Head of caudate nucleus (tissue), 42 donors: ENCODE measurements at regions not wholly inside any gene's neighbourhood (a gene's known extent, or its start where the extent isn't known, plus 50 kb on each side); places are given as distances from the start of the nearest gene placed in this dataset.
A peak's percentile ranks its signal among the peaks of the same experiment; 100 is the strongest.
"Not testable (repeated sequence)": the region's sequence is repeated elsewhere in the genome, so short reads cannot be mapped to it uniquely, and the experiment has no call there.

Experiments used
- DNase-seq, 42 donors: peaks; one replicate each; pipeline versions ENCODE4 v3.0.0 to v3.0.0-alpha.2; 2020 to 2021; ENCODE audit warnings: mixed read lengths in 7 of 42
- intact Hi-C: fragments of 100-400 bp; cut with DNase I; formaldehyde crosslinking; loops from one replicate; pipeline ENCODE4 v1.15.0; 2022

DNA sequence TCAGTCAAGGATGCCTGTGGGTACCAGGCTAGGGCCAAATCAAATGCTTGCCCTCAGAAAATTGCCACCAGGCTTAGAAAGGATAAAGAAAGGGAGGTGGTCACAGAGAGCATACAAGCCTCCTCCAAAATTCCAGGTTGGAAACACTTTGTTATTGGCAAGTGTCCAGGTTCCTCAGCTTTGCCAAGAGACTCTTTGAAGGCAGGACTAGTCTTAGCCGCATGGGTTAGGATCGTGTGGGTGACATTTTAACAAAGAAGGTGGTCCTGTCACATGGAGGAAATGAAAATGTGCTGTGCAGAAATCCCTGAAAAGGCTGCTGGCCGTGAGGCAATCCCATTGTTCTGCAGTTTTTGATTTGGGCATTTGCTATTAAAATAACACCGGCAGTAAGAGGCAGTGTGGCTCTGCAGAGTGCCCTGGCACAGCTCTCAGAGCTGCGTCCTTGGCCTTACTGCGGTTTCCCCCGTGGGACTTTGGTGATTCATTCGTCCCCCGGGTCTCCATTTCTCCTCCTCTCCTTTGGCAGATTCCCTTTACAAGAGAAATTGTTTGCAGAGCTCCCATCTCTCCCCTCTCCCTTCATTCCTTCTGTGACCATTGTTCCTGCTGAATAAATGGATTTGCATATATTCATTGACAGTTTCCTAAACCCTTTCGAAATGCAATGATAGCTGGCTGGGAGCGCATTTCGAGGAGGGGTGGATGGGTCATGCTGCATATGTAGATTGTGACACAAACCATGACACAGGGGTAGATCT lies 187.3 kb downstream of the VAPA start:
- DNase-seq: peak in 11 of 42 donors; percentile 11 to 69 (median 26)
- intact Hi-C loops: no loop called here

GRCh38 chr18:10101729-10102128 lies 187.9 kb downstream of the VAPA start:
- DNase-seq: no peak
- intact Hi-C loops: no loop called here

DNA sequence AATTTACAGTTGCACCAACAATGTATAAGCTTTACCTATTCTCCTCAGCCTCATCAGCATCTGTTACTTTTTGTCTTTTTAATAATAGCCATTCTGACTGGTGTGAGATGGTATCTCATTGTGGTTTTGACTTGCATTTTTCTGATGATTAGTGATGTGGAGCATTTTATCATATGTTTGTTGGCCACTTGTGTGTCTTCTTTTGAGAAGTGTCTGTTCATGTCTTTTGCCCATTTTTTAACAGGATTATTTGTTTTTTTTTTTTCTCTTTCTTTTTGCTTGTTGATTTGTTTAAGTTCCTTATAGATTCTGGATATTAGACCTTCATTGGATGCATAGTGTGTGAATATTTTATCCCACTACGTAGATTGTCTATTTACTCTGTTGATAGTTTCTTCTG lies 191.3 kb downstream of the VAPA start:
- DNase-seq, intact Hi-C loops: not testable (repeated sequence)

GRCh38 chr18:10111191-10111590 lies 197.4 kb downstream of the VAPA start:
- intact Hi-C loops: no loop called here
- DNase-seq: no peak

DNA sequence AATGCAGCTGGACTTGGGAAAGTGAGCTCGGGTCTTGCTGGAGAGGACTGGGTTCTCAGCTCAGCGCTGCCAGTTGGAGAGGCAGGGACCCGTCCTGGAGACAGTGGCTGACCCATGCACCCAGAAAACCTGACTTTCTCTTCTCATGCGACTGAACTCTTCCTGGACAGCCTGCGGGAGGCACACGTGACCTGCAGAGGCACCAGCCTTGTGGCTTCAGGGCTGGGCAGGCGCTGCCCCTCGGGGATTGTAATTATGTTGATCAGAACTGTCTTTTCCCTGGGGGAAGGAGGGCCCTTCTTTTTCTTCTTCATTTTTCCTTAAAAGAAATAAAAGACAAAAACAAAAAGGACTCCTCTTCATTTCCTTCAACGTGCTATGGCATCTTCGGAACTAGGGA lies 198.1 kb downstream of the VAPA start:
- DNase-seq: no peak
- intact Hi-C loops: no loop called here

GRCh38 chr18:10113121-10114022 lies 199.6 kb downstream of the VAPA start:
- no peak for DNase-seq

DNA sequence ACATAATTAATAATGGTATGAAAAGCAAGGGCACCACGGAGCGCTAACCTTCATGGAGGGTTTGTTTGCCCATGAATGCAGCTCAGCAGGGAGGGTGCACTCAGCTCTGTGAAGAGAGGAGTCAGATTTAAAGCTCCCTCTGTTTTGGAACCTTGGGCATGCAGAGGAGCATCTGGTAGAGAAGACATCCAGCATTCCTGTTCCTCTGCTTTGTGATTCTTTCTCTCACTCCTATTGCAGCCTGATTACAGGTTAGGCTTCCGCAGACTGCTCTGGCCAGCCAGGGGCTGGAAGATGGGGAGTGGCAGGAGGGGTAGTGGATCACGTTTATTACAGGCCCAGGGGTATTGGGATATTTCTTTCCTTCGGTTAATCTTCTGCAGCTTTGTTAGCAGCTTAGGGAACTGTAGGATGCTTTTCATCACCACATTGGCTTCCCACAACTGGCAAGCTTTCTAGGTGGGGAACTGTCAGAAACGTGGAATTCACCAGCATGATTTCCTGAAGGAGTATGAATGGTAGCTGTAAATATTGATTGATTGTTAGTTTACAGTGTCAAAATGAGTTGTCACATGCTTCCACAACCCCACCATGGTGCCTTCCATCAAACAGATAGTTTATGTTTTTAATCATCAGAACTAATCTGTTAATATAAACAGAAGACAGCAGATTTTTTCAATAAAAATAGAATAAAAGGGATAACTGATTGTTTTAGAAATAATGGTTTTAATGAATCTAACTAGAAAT lies 201.1 kb downstream of the VAPA start:
- no peak for DNase-seq
- intact Hi-C loops: no loop called here

More at GRCh38 chr18:10113121-10114022, 199.6 kb downstream of the VAPA start:
- intact Hi-C loops: no loop called here

DNA sequence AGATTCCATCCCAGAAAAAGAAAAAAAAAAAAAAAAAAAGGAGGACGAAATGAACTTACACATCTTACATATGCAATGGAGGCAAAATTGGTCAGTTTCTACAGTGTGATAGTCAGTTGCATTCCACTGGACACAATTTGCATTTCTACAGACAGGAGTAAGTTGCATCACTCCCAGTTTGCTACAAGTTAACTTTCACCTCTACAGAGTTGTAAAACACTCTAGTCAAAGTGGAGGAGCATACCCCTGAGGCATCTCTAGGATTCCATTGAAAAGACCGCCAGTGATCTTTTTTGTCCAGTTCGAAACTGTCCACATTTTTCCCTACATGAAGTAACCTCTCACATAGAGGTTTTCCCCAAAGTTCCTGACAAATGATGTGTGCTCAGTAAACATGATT lies 202.8 kb downstream of the VAPA start:
- intact Hi-C loops: no loop called here
- no peak for DNase-seq

DNA sequence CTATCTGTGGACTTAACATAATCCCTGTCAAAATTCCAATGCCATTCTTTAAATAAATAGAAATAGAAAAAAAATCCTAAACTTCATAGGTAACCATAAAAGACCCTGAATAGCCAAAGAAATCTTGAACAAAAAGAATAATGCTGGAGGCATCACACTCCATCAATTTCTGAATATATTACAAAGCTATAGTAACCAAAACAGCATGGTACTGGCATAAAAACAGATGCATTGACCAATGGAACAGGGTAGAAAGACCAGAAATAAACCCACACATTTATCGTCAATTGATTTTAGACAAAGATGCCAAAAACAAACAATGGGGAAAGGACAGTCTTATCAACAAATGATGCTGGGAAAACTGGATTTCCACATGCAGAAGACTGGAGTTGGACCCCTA lies 205.7 kb downstream of the VAPA start:
- intact Hi-C loops: no loop called here
- no peak for DNase-seq

- intact Hi-C loops: no loop called here
- no peak for DNase-seq
These were observed 206.2 kb downstream of the VAPA start for GRCh38 chr18:10119991-10120390.

GRCh38 chr18:10120622-10121021 lies 206.8 kb downstream of the VAPA start:
- intact Hi-C loops: no loop called here

GRCh38 chr18:10121028-10121427 lies 207.2 kb downstream of the VAPA start:
- DNase-seq: no peak
- intact Hi-C loops: no loop called here

More at GRCh38 chr18:10120622-10121021, 206.8 kb downstream of the VAPA start:
- no peak for DNase-seq

DNA sequence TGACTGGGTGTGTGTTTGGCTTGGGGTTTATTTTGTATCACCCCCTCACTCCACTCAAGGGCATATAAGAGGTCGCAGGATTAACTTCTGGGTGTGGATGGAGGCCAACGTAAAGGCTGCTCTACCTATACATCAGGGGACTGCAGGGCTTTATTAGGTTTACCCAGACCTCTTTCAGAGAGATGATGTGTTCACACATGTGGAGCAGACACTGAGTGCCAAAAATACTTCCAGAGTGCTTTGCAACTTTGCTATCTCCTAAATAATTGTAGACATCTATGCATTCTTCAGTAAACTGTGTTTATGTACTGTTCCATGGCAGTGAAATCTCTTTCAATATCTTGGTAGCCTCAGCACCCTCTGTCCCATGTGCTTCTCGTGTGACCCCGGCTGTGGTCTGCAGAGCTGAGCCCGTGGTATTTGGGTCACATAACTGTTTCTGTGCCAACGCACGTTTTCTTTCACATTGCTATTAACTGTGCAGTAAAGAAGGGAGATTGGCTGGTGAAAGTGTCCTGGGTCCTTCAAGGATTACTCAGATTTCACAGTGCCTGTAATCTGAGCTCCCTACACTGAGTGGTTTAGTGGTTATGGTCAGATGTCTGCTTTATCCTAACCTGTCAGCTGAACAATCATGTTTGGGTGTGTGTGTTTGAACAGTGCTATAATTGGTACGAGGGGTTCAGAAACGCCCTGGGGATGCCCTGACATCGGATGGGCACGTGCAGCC lies 208.1 kb downstream of the VAPA start:
- DNase-seq: no peak
- intact Hi-C loops: no loop called here

- intact Hi-C loops: no loop called here
- no peak for DNase-seq
These were observed 209.5 kb downstream of the VAPA start for GRCh38 chr18:10122988-10123950.

- DNase-seq: no peak
- intact Hi-C loops: no loop called here
These were observed 210.3 kb downstream of the VAPA start for GRCh38 chr18:10124071-10124470.

GRCh38 chr18:10124557-10124956 lies 210.7 kb downstream of the VAPA start:
- DNase-seq: no peak
- intact Hi-C loops: no loop called here

GRCh38 chr18:10124967-10125366 lies 211.2 kb downstream of the VAPA start:
- DNase-seq: no peak
- intact Hi-C loops: no loop called here

DNA sequence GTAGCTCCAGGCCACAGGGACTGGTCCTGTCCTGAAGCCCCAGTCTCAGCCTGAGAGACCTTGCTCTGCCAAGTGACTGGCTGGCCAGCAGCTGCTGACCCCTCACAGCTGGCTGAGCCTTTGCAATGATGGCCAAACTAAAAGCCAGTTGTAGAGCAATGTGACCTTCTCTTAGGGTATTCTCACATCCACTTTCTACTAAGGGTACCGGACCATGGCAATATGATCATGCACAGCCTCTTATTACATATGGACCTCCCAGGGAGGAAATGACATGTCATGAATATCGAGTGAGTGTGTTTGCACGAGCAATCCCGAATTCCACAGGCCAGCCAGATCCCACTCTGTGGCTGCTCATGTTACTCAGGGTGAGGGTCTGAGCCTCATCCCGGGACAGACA lies 213.9 kb downstream of the VAPA start:
- intact Hi-C loops: no loop called here
- DNase-seq: no peak
